Lower leg skin (tissue), 4 donors: ENCODE measurements at regions not wholly inside any gene's neighbourhood (a gene's known extent, or its start where the extent isn't known, plus 50 kb on each side); places are given as distances from the start of the nearest gene placed in this dataset.

ENCODE experiments used
- DNase-seq, 2 donors: peaks; one replicate each; pipeline ENCODE4 v3.0.0-alpha.2; 2019; ENCODE audit warnings: low spot score in 2 of 2
- H3K4me3 ChIP-seq: fragments of 200-600 bp; sonication (generic); 2 replicates; pipeline ENCODE4 v1.5.1; 2017; ENCODE audit warnings: mild to moderate bottlenecking, low read depth; ENCODE audit not compliant: poor library complexity, severe bottlenecking
- POLR2A ChIP-seq, 2 donors: fragments of 450-650 bp; IDR thresholded peaks; one replicate each; pipeline ENCODE4 v1.6.1; 2016 to 2017; ENCODE audit warnings: antibody characterized with exemption in 2 of 2, mild to moderate bottlenecking in 1 of 2, moderate library complexity in 1 of 2
- WGBS, 2 donors: methylation state at CpG; one replicate each; pipeline ENCODE4 v1.1.5; 2018; 5-methylcytosine and 5-hydroxymethylcytosine counted together
- intact Hi-C: fragments of 100-400 bp; cut with DNase I; formaldehyde crosslinking; loops from one replicate; pipeline ENCODE4 v1.15.0; 2023; ENCODE audit warnings: low total_unique reads
- TF ChIP-seq, protein P1 (sequence below), 3 donors: fragments of 450-650 bp; IDR thresholded peaks; one replicate each; pipeline ENCODE4 v1.5.1; 2016; ENCODE audit warnings: antibody characterized with exemption in 3 of 3, mild to moderate bottlenecking in 3 of 3, moderate library complexity in 2 of 3

DNA sequence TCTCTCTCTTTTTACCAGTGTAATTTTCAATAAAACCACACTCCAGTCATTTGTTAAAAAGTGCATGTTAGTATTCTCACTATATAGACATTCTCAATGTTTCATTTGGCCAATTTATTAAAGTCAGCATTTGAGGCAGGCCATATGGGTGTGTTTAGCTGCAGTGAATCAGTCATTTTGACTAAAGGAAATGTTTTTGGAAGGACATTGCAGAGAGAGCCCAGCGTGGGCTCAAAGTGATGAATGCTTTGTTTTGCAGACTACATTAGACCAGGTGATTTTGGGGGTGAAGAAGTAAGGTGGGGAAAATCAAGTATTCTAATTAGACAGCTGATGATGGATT is 116.7 kb downstream of the POSTN start:
- no peak overlapping the region for H3K4me3 ChIP-seq
- TF ChIP-seq, protein P1, sequence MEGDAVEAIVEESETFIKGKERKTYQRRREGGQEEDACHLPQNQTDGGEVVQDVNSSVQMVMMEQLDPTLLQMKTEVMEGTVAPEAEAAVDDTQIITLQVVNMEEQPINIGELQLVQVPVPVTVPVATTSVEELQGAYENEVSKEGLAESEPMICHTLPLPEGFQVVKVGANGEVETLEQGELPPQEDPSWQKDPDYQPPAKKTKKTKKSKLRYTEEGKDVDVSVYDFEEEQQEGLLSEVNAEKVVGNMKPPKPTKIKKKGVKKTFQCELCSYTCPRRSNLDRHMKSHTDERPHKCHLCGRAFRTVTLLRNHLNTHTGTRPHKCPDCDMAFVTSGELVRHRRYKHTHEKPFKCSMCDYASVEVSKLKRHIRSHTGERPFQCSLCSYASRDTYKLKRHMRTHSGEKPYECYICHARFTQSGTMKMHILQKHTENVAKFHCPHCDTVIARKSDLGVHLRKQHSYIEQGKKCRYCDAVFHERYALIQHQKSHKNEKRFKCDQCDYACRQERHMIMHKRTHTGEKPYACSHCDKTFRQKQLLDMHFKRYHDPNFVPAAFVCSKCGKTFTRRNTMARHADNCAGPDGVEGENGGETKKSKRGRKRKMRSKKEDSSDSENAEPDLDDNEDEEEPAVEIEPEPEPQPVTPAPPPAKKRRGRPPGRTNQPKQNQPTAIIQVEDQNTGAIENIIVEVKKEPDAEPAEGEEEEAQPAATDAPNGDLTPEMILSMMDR (IDR thresholded peaks at IDR 0.05): no peak
- TF ChIP-seq POLR2A (IDR thresholded peaks at IDR 0.05): no peak
- 64 to 65% methylated on average over 1 of the region's 1 CpG for WGBS, 2 donors
- no peak for DNase-seq
- intact Hi-C loops: no loop called here

DNA sequence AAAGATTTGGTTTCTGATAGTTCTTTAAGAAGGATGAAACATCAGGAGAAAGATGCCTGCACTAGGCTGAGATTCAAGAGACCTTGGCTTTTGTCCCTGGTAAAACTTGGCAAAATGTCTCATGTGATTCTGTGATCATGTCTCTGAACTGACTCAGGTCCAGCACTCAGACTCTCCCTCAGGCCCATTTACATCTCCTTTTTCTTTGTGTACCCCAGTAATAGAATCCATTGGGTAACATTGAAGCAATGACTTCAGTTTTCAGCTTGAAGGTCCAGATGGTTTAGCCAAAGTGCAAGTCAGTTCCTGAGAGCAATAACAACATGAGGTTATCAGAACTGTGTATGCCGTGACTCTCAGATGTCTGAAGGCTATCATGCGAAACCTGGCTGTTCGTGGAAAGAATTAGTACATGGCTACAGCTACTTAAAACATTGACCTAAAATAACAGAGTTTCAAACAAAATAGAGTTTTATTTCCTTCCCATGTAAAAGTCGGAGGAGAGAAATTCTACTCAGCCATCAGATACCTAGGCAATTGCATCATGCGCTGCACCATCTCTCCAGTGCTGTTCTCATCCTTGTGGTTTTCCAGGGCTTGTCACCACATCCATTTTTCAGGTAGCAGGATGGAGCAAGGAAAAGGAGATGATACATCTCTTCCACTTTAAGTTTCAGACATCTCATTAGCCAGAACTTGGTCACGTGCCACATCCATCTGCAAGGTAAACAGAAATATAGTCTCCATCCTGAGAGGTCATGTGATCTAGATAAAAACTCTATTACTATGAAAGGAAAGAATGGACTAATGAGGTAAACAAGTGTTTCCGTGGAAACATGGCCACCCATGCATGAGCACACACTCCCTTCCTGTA is 117.3 kb downstream of the POSTN start:
- 69 to 74% methylated on average over 7 of the region's 7 CpGs for WGBS, 2 donors
- TF ChIP-seq, protein P1 (IDR thresholded peaks at IDR 0.05): no peak
- TF ChIP-seq POLR2A (IDR thresholded peaks at IDR 0.05): no peak
- intact Hi-C loops: no loop called here
- no peak overlapping the region for H3K4me3 ChIP-seq
- DNase-seq: no peak

DNA sequence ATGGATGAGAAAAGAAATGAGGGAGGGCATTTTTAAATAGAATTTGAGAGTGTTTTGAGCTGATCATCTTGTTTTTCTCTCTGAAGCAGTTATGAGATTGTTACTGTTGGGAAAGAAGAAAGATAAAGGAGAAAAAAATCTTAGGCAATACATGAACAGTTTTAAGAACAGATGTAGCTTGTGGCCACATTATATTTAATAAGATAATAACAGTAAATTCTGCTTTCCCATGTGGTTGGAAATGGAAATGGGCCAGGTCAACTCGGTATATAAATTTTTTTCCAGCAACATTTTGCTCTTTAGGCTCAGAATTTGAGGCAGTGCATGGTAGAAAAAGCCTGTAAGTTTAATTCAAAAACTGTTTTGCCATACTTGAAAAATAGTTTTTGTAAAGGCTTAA is 118.7 kb downstream of the POSTN start:
- 48 to 72% methylated on average over 1 of the region's 1 CpG for WGBS, 2 donors
- intact Hi-C loops: no loop called here
- TF ChIP-seq, protein P1 (IDR thresholded peaks at IDR 0.05): no peak
- no peak for TF ChIP-seq POLR2A (IDR thresholded peaks at IDR 0.05)
- no peak for DNase-seq
- H3K4me3 ChIP-seq: no peak overlapping the region

DNA sequence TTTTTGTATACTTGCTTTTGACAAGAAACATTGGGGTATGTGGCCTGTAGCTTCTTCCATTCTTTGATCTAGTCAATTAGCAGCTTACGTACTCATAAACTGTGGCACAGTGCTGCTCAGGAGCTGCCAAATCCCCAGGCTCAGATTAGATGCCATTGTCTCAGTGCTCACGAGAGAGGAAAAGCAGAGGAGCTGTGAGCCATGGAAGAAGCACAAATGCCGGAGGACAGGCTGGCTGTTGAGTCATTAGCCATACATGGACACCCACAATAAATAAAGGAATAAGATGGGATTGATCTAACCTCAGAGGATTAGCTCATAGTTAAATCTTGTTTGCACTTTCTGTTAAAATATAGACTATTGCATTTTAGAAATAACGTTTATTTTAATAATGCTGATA is 121.7 kb downstream of the POSTN start:
- DNase-seq: no peak
- TF ChIP-seq, protein P1 (IDR thresholded peaks at IDR 0.05): no peak
- no peak for TF ChIP-seq POLR2A (IDR thresholded peaks at IDR 0.05)
- intact Hi-C loops: no loop called here
- WGBS, 2 donors: 33 to 38% methylated on average over 4 of the region's 4 CpGs
- H3K4me3 ChIP-seq: no peak overlapping the region

DNA sequence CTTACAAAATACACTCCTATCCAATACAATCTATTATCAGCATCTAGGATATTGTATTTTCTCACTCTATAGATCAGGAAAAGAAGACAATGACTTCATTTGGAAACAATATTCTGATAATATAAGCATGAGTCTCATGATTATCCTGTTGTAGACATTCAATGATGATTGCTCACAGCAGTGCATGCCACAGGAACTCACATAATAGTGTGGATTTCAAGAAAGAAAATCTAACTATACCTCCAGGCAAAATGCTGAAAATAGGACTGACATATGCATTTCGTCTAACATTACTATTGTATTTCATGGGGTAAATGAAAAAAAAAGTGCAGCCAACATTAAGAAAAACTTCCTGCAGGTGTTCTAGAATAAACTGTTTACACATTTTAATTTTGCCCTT is 122.6 kb downstream of the POSTN start:
- TF ChIP-seq, protein P1 (IDR thresholded peaks at IDR 0.05): no peak
- TF ChIP-seq POLR2A (IDR thresholded peaks at IDR 0.05): no peak
- DNase-seq: no peak
- WGBS, 2 donors: 78 to 79% methylated on average over 1 of the region's 1 CpG
- no peak overlapping the region for H3K4me3 ChIP-seq
- intact Hi-C loops: no loop called here

DNA sequence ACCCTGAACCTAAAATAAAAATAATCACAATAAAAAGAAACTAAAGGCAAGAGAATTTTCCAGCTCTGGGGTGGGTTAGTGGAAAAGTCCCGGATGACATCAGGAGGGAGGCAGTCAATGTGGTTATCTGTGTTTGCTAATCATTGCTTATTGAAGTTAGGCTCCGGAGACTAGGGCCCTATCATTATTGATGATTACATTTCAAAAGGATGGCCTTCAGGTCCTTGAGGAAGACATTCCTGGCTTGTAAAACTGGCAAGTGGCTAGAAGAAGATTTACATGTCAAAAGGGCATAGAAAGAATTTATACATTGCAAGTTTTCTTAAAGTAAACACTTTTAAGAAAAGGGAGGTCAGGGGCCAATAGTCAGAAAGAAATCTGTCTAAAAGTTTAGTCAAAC is 123.4 kb downstream of the POSTN start:
- WGBS, 2 donors: 46 to 75% methylated on average over 2 of the region's 2 CpGs
- TF ChIP-seq, protein P1 (IDR thresholded peaks at IDR 0.05): no peak
- no peak for TF ChIP-seq POLR2A (IDR thresholded peaks at IDR 0.05)

More for the DNA sequence above, 123.4 kb downstream of the POSTN start:
- H3K4me3 ChIP-seq: no peak overlapping the region
- DNase-seq: no peak
- intact Hi-C loops: no loop called here
